ENCODE measurements at regions not wholly inside any gene's neighbourhood (a gene's known extent, or its start where the extent isn't known, plus 50 kb on each side); places are given as distances from the start of the nearest gene placed in this dataset.

- Histone ChIP-seq H3K9me3 (ENCODE audit: control insufficient read depth, insufficient read depth, low read length) (no peaks in the 10 kb centered on the region), H3K79me2 (ENCODE audit: control insufficient read depth, low read length) (no peaks in the 10 kb centered on the region), H4K20me1 (ENCODE audit: control insufficient read depth, insufficient read depth, low read depth, low read length) (no peaks in the 10 kb centered on the region), H3K27me3 (ENCODE audit: control insufficient read depth, low read length) (no peaks in the 10 kb centered on the region), H3K9me2 (replicated peaks; ENCODE audit: control insufficient read depth, low read length) (no peaks in the 10 kb centered on the region), H3F3A (ENCODE audit: control insufficient read depth, insufficient read depth) (no peaks in the 10 kb centered on the region), H3K4me3 (ENCODE audit: low read length) (no peak overlapping the region), H3K4me1 (ENCODE audit: control insufficient read depth, low read length) (no peaks in the 10 kb centered on the region), H3K27ac (ENCODE audit: low read depth, low read length) (no peak overlapping the region), H3K36me3 (ENCODE audit: control insufficient read depth, low read length) (no peaks in the 10 kb centered on the region), H3K4me2 (ENCODE audit: low read length) (no peak overlapping the region)
- TF ChIP-seq, protein P1, sequence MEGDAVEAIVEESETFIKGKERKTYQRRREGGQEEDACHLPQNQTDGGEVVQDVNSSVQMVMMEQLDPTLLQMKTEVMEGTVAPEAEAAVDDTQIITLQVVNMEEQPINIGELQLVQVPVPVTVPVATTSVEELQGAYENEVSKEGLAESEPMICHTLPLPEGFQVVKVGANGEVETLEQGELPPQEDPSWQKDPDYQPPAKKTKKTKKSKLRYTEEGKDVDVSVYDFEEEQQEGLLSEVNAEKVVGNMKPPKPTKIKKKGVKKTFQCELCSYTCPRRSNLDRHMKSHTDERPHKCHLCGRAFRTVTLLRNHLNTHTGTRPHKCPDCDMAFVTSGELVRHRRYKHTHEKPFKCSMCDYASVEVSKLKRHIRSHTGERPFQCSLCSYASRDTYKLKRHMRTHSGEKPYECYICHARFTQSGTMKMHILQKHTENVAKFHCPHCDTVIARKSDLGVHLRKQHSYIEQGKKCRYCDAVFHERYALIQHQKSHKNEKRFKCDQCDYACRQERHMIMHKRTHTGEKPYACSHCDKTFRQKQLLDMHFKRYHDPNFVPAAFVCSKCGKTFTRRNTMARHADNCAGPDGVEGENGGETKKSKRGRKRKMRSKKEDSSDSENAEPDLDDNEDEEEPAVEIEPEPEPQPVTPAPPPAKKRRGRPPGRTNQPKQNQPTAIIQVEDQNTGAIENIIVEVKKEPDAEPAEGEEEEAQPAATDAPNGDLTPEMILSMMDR (IDR thresholded peaks at IDR 0.05; ENCODE audit: low read depth, low read length, poor library complexity, severe bottlenecking) = no peak
- no peak for TF ChIP-seq EZH2phosphoT487 (IDR thresholded peaks at IDR 0.05; ENCODE audit: borderline replicate concordance, low read length)
Observed at GRCh38 chr2:120662746-120663145, 72.9 kb upstream of the GLI2 start.

GRCh38 chr2:120666433-120666832 is 69.2 kb upstream of the GLI2 start:
- H3K27me3 ChIP-seq (ENCODE audit: control insufficient read depth, low read length) = 0 out of 2 replicates have a peak, but pooled peaks cover 5% of the 10 kb centered on the region
- no peak overlapping the region for H3K4me3 ChIP-seq (ENCODE audit: low read length)
- no peaks in the 10 kb centered on the region for H3K9me3 ChIP-seq (ENCODE audit: control insufficient read depth, insufficient read depth, low read length)
- H3F3A ChIP-seq (ENCODE audit: control insufficient read depth, insufficient read depth) = no peaks in the 10 kb centered on the region
- H4K20me1 ChIP-seq (ENCODE audit: control insufficient read depth, insufficient read depth, low read depth, low read length) = no peaks in the 10 kb centered on the region
- no peak overlapping the region for H3K27ac ChIP-seq (ENCODE audit: low read depth, low read length)
- TF ChIP-seq, protein P1 (IDR thresholded peaks at IDR 0.05; ENCODE audit: low read depth, low read length, poor library complexity, severe bottlenecking) = no peak
- no peak for TF ChIP-seq EZH2phosphoT487 (IDR thresholded peaks at IDR 0.05; ENCODE audit: borderline replicate concordance, low read length)
- H3K4me1 ChIP-seq (ENCODE audit: control insufficient read depth, low read length) = no peaks in the 10 kb centered on the region
- H3K79me2 ChIP-seq (ENCODE audit: control insufficient read depth, low read length) = no peaks in the 10 kb centered on the region
- H3K9me2 ChIP-seq (replicated peaks; ENCODE audit: control insufficient read depth, low read length) = no peaks in the 10 kb centered on the region
- no peaks in the 10 kb centered on the region for H3K36me3 ChIP-seq (ENCODE audit: control insufficient read depth, low read length)
- no peak overlapping the region for H3K4me2 ChIP-seq (ENCODE audit: low read length)

- no peaks in the 10 kb centered on the region for H3K9me2 ChIP-seq (replicated peaks; ENCODE audit: control insufficient read depth, low read length)
- H3K36me3 ChIP-seq (ENCODE audit: control insufficient read depth, low read length) = no peaks in the 10 kb centered on the region
- H3K27ac ChIP-seq (ENCODE audit: low read depth, low read length) = no peak overlapping the region
- no peaks in the 10 kb centered on the region for H3K4me1 ChIP-seq (ENCODE audit: control insufficient read depth, low read length)
- no peaks in the 10 kb centered on the region for H4K20me1 ChIP-seq (ENCODE audit: control insufficient read depth, insufficient read depth, low read depth, low read length)
- no peak overlapping the region for H3K4me2 ChIP-seq (ENCODE audit: low read length)
- H3K27me3 ChIP-seq (ENCODE audit: control insufficient read depth, low read length) = 0 out of 2 replicates have a peak, but pooled peaks cover 5% of the 10 kb centered on the region
- H3K79me2 ChIP-seq (ENCODE audit: control insufficient read depth, low read length) = no peaks in the 10 kb centered on the region
- no peaks in the 10 kb centered on the region for H3F3A ChIP-seq (ENCODE audit: control insufficient read depth, insufficient read depth)
- H3K9me3 ChIP-seq (ENCODE audit: control insufficient read depth, insufficient read depth, low read length) = no peaks in the 10 kb centered on the region
- no peak overlapping the region for H3K4me3 ChIP-seq (ENCODE audit: low read length)
- TF ChIP-seq EZH2phosphoT487 (IDR thresholded peaks at IDR 0.05; ENCODE audit: borderline replicate concordance, low read length) = no peak
- TF ChIP-seq, protein P1 (IDR thresholded peaks at IDR 0.05; ENCODE audit: low read depth, low read length, poor library complexity, severe bottlenecking) = no peak
Observed at GRCh38 chr2:120667981-120668380, 67.7 kb upstream of the GLI2 start.
